Choroid plexus epithelial cell (primary cell): ENCODE measurements at regions not wholly inside any gene's neighbourhood (a gene's known extent, or its start where the extent isn't known, plus 50 kb on each side); places are given as distances from the start of the nearest gene placed in this dataset.

ENCODE experiments used
- DNase-seq: peaks from one replicate; pipeline ENCODE4 v3.0.0-alpha.2; 2010; ENCODE audit warnings: low read depth
- H3K4me3 ChIP-seq: 2 replicates; pipeline ENCODE4 v1.5.1; 2011; ENCODE audit warnings: low read depth, mild to moderate bottlenecking, control low read depth, low read length, moderate library complexity
- TF ChIP-seq, protein P1 (sequence below): conservative IDR thresholded peaks from 2 replicates; pipeline ENCODE4 v1.5.1; 2011; ENCODE audit warnings: low read depth, mild to moderate bottlenecking, control low read depth, inconsistent platforms, low read length, moderate library complexity

DNA sequence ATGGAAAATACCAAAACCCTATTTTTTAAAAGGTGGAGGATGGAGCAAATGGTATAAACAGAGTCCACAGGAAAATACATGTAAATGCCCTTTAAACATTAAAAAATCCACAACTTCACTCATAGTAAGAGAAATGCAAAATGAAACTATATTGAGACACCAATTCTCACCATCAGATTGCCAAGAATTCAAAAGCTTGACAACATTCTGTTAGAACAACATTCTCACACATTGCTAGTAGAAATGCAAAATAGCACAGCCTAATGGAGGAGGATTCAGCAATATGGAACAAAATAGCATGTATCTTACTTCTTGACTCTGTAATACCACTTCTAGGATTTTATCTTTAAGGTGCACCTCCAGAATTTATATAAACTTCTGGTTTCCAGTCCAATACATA is 351.8 kb downstream of the NXPE2 start:
- no peak overlapping the region for H3K4me3 ChIP-seq
- DNase-seq: no peak
- TF ChIP-seq, protein P1, sequence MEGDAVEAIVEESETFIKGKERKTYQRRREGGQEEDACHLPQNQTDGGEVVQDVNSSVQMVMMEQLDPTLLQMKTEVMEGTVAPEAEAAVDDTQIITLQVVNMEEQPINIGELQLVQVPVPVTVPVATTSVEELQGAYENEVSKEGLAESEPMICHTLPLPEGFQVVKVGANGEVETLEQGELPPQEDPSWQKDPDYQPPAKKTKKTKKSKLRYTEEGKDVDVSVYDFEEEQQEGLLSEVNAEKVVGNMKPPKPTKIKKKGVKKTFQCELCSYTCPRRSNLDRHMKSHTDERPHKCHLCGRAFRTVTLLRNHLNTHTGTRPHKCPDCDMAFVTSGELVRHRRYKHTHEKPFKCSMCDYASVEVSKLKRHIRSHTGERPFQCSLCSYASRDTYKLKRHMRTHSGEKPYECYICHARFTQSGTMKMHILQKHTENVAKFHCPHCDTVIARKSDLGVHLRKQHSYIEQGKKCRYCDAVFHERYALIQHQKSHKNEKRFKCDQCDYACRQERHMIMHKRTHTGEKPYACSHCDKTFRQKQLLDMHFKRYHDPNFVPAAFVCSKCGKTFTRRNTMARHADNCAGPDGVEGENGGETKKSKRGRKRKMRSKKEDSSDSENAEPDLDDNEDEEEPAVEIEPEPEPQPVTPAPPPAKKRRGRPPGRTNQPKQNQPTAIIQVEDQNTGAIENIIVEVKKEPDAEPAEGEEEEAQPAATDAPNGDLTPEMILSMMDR: no peak

DNA sequence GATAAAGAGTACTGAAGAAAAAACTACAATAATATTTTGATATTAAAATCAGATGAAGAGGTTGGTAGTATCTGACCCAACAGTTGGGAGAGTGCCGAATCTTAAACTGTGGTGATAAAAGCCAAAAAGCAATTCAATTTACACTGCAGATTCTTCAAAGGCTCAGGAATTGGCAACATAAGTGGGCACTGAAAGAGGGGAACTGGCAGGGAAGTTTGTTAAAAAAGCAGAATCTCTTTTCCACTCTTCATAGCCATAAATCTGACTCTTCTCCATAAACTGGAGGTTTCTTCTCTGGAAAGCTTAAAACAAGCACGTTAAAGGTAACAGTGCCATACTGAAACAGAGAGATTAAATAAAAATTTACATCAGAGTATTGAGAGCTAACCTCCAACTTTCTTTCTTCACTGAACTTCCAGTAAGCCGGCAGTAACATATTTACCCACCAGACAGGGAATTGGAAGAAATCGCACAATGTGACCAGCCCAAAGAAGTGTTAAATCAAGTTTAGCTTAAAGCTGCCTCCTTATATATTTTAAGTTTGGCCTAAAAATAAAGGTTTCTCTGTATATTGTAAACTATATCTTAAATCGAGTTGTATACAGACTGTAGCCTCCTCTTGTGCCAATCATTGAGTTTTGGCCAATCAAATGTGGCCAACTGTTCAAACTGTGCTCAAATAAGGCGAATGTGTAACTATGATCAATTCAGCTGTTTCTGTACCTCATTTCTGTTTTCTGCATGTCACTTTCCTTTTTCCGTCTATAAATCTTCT is 358.3 kb downstream of the NXPE2 start:
- H3K4me3 ChIP-seq: no peak overlapping the region
- TF ChIP-seq, protein P1: no peak
- no peak for DNase-seq

DNA sequence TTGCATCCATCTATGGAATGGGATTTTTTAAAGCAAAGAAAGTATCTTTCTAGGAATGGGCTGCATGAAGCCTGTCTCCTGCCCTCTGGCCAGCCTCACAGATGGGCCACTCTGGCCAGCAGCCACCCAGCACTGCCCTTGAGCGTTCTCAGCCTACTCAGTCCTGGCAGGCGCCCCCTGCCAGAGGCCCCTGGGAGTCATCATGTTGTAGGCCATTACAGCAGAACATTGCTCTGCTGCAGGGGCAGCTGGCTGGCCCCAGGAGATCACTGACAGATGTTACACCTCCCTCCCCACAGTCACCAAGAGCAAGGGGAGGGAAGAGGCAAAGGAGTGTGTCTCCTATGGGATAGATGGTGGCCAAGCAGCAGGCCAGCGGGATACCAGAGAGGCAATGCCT is 363.7 kb downstream of the NXPE2 start:
- DNase-seq: no peak
- no peak overlapping the region for H3K4me3 ChIP-seq
- TF ChIP-seq, protein P1: no peak

DNA sequence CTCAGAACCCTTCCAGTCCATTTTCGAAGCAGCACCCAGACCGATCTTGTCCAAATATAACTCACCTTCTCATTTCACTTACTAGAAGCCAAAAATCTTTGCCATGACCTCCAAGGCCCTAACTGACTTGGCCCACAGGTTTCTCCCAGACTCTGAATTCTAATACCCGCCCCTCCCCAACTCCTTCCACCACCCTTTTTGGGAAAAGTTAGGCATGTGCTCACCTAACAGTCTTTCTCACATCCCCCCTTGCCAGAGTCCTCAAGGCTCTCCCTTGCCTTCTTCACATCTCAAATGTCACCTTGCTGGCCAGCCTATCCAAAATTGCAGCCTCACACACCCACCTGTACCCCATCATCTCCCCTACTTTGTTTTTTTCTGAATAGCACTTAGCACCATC is 369.3 kb downstream of the NXPE2 start:
- DNase-seq: no peak
- TF ChIP-seq, protein P1: no peak
- no peak overlapping the region for H3K4me3 ChIP-seq

DNA sequence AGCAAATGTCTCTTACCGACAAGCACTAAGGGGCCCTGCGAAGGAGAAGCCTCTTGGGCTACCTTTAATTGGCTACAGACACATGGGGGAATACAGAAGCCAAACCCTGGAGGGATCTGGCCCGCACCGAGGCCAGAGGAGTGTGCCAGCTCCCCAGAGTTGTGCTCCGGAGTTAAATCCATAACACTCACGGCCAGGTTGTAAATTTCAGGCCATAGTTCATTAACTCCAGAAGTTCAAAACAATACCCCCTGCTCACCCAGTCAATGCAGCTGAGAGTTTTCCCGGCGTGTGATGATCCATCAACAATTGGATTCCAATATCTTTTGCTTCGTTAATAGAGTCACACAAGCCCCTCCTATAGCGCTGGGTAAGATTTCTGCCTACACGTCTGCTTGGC is 371.5 kb downstream of the NXPE2 start:
- H3K4me3 ChIP-seq: no peak overlapping the region
- no peak for DNase-seq
- TF ChIP-seq, protein P1: no peak

DNA sequence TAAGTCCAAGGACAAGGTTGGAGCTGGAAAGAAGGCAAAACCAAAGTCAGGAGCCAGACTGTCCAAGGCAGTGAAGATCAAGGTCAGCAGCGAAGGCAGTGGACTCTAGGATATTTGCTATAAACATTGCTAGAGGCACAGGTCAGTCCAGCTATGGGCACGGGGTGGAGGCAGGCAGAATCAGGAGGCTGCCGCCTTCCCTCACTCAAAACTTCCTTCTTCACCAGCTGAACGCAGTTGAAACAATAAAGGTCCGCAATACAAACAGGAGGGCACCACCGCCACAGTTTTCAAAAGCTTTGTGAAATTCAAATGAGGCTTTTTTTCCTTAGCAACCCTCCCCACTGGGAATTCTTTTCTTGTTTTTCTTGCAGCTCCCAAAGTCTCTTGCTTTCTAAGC is 372.4 kb downstream of the NXPE2 start:
- no peak for DNase-seq
- TF ChIP-seq, protein P1: no peak
- no peak overlapping the region for H3K4me3 ChIP-seq

DNA sequence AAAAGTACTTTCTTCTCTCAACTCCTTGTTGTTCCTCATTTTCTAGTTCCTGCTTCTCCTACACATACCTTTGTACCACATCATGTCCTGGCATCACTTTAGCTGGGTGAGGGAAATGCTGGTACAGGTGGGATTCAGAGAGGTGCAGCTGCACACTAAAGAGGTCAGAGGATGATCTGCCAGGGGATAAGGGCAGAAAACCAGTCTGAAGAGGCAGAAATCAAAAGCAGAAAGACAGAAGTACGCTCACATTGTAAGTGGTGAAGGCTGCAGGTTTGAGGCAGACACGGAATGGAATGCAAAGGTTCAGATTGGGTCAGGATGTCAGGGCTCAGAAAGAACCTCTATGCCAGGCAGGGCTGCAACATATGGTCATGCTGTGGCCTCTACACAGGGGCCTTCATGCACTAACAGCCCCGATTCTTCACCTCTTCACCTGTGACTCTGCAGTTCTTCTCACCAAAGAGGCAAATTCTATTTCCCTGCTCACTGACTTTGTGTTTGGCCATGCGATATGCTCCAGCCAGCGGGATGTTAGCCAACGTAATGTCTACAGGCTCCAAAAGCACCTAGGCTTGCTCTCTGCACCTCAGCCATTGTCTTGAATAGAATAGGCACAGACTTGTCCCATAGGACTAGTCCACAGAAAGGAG is 373.7 kb downstream of the NXPE2 start:
- DNase-seq: no peak
- TF ChIP-seq, protein P1: no peak
- H3K4me3 ChIP-seq: no peak overlapping the region
